B cell (primary cell): ENCODE measurements at regions not wholly inside any gene's neighbourhood (a gene's known extent, or its start where the extent isn't known, plus 50 kb on each side); places are given as distances from the start of the nearest gene placed in this dataset.

ENCODE experiments used
- ATAC-seq: fragments of 200-7000 bp; cut with Tn5 transposase; one replicate; pipeline ENCODE4 v1.10.0; 2021; ENCODE audit warnings: low read depth, mild to moderate bottlenecking, moderate number of reproducible peaks, moderate library complexity
- CTCF ChIA-PET: fragments of 350-600 bp; sonication (Branson Sonifier 250); formaldehyde crosslinking; loops from one replicate; lab custom pipeline; 2021; ENCODE audit warnings: antibody characterized with exemption, inconsistent platforms; lab: Charles Lee
- POLR2A ChIA-PET: fragments of 350-600 bp; sonication (Branson Sonifier 250); formaldehyde crosslinking; loops from one replicate; lab custom pipeline; 2021; ENCODE audit warnings: antibody characterized with exemption; lab: Charles Lee
- DNase-seq: peaks from one replicate; pipeline ENCODE4 v3.0.0; 2013
- H2AFZ ChIP-seq: 2 replicates; pipeline ENCODE4 v1.6.1; 2012; ENCODE audit warnings: mild to moderate bottlenecking, low read depth, low read length; ENCODE audit not compliant: insufficient read depth, poor library complexity, severe bottlenecking
- H3K27ac ChIP-seq, 2 donors: 1 replicate in 1 of 2; 2 replicates in 1 of 2; pipeline ENCODE4 v1.5.1; 2012 to 2013; ENCODE audit warnings: low read length in 2 of 2, mild to moderate bottlenecking in 2 of 2, moderate library complexity in 1 of 2
- H3K27me3 ChIP-seq, 4 experiments: fragments of 200-600 bp in 1 of 4; sonication (generic) in 1 of 4; replicated peaks in 1 of 4; 1 replicate in 2 of 4; 2 replicates in 2 of 4; pipeline versions ENCODE4 v1.6.1 to v1.7.0; 2013 to 2016; ENCODE audit warnings: low read length in 3 of 4, mild to moderate bottlenecking in 2 of 4, mixed read lengths in 1 of 4, moderate library complexity in 1 of 4; ENCODE audit not compliant: insufficient read depth in 4 of 4, control insufficient read depth in 3 of 4; ENCODE audit errors: control extremely low read depth in 1 of 4
- H3K36me3 ChIP-seq, 2 experiments: replicated peaks in 1 of 2; 1 replicate in 1 of 2; 2 replicates in 1 of 2; pipeline versions ENCODE4 v1.6.1 to v1.7.1; 2013; ENCODE audit warnings: low read length in 1 of 2; ENCODE audit not compliant: insufficient read depth in 2 of 2, control insufficient read depth in 1 of 2; ENCODE audit errors: control extremely low read depth in 1 of 2, extremely low read depth in 1 of 2
- H3K4me1 ChIP-seq, 2 donors: fragments of 200-600 bp in 1 of 2; sonication (generic) in 1 of 2; 1 replicate in 1 of 2; 2 replicates in 1 of 2; pipeline versions ENCODE4 v1.5.1 to v1.6.1; 2013 to 2017; ENCODE audit warnings: low read length in 2 of 2; ENCODE audit not compliant: control insufficient read depth in 2 of 2, insufficient read depth in 2 of 2
- H3K4me2 ChIP-seq: replicated peaks from 2 replicates; pipeline ENCODE3; 2012; ENCODE audit warnings: mild to moderate bottlenecking, low read depth, low read length; ENCODE audit not compliant: poor library complexity, severe bottlenecking
- H3K4me3 ChIP-seq, 5 experiments: fragments of 200-600 bp in 1 of 5; sonication (generic) in 1 of 5; 1 replicate in 3 of 5; 2 replicates in 2 of 5; pipeline versions ENCODE4 v1.5.1 to v1.7.0; 2011 to 2016; ENCODE audit warnings: low read length in 4 of 5, mild to moderate bottlenecking in 4 of 5, low read depth in 2 of 5, control low read depth in 1 of 5, moderate library complexity in 1 of 5; ENCODE audit not compliant: insufficient read depth in 1 of 5; ENCODE audit errors: control extremely low read depth in 1 of 5, extremely low read depth in 1 of 5
- H3K79me2 ChIP-seq: fragments of 200-600 bp; sonication (generic); one replicate; pipeline ENCODE4 v1.6.0; 2016; ENCODE audit warnings: low read length; ENCODE audit not compliant: control insufficient read depth, insufficient read depth
- H3K9ac ChIP-seq: fragments of 200-600 bp; sonication (generic); 2 replicates; pipeline ENCODE4 v1.6.1; 2017; ENCODE audit warnings: mild to moderate bottlenecking, low read length, moderate library complexity
- H3K9me3 ChIP-seq, 3 donors: one replicate each; pipeline versions ENCODE4 v1.6.1 to v1.7.1; 2013; ENCODE audit warnings: low read length in 2 of 3; ENCODE audit not compliant: control insufficient read depth in 2 of 3, insufficient read depth in 1 of 3; ENCODE audit errors: control extremely low read depth in 1 of 3
- H4K20me1 ChIP-seq: 2 replicates; pipeline ENCODE4 v1.6.0; 2012; ENCODE audit warnings: mild to moderate bottlenecking, low read length; ENCODE audit not compliant: insufficient read depth, control insufficient read depth, poor library complexity, severe bottlenecking
- H3K27ac Mint-ChIP-seq: one replicate; pipeline ENCODE4 v1.8.0; 2021; ENCODE audit warnings: mixed read lengths
- H3K27me3 Mint-ChIP-seq: one replicate; pipeline ENCODE4 v1.8.0; 2021; ENCODE audit warnings: mixed read lengths
- H3K4me1 Mint-ChIP-seq: one replicate; pipeline ENCODE4 v1.8.0; 2021; ENCODE audit warnings: mixed read lengths
- H3K4me3 Mint-ChIP-seq: one replicate; pipeline ENCODE4 v1.8.0; 2021; ENCODE audit warnings: mixed read lengths
- H3K9me3 Mint-ChIP-seq: one replicate; pipeline ENCODE4 v1.8.0; 2022; ENCODE audit warnings: mixed read lengths; ENCODE audit not compliant: insufficient read depth
- EZH2 ChIP-seq: IDR thresholded peaks from 2 replicates; pipeline ENCODE4 v1.6.1; 2012; ENCODE audit warnings: borderline replicate concordance, low read depth, mild to moderate bottlenecking, moderate library complexity, low read length; ENCODE audit not compliant: insufficient read depth, poor library complexity, severe bottlenecking
- WGBS: methylation state at CpG from one replicate; pipeline ENCODE4 v1.1.5; 2013; ENCODE audit warnings: missing lambda C conversion rate; ENCODE audit not compliant: insufficient coverage; 5-methylcytosine and 5-hydroxymethylcytosine counted together
- intact Hi-C: fragments of 100-400 bp; cut with micrococcal nuclease; formaldehyde crosslinking; loops from one replicate; pipeline ENCODE4 v1.10.0; 2022
- TF ChIP-seq, protein P1 (sequence below): fragments of 200-600 bp; IDR thresholded peaks from one replicate; pipeline ENCODE4 v1.8.0; 2022; ENCODE audit warnings: antibody characterized with exemption, mild to moderate bottlenecking

DNA sequence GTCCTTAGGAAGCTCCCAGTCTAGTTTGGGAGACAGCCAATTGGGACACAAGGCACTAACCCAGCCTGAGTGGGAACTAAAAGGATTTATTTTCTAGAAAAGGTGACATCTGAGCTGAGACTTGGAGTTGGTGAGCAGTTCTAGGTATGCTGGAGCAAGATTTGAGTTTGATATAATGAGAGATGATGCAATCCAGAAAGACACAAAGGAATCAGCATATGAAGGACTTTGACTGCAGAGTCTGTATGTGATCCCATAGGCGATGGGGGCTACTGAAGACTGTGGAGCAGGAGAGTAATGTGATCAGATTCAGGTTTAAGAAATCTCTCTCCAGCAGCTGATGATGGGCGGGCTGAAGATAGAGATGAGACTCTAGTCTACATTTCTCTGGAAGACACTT is 135.1 kb upstream of the MYCN start:
- Histone ChIP-seq H2AFZ (no peak overlapping the region), H3K9ac (no peak overlapping the region), H3K79me2 (no peaks in the 10 kb centered on the region), H3K4me2 (no peak overlapping the region), H3K36me3 (no peaks in the 10 kb centered on the region), H3K27me3 (no peaks in the 10 kb centered on the region), H3K4me1 (no peaks in the 10 kb centered on the region), H3K4me3 (no peak overlapping the region), H3K9me3 (no peaks in the 10 kb centered on the region), H3K27ac (no peak overlapping the region), H4K20me1 (no peaks in the 10 kb centered on the region)
- Mint-ChIP-seq H3K27ac (no peak overlapping the region), H3K4me3 (no peak overlapping the region), H3K4me1 (no peaks in the 10 kb centered on the region), H3K9me3 (no peaks in the 10 kb centered on the region), H3K27me3 (peaks cover 2% of the 10 kb centered on the region)
- TF ChIP-seq EZH2 = no peak
- TF ChIP-seq, protein P1, sequence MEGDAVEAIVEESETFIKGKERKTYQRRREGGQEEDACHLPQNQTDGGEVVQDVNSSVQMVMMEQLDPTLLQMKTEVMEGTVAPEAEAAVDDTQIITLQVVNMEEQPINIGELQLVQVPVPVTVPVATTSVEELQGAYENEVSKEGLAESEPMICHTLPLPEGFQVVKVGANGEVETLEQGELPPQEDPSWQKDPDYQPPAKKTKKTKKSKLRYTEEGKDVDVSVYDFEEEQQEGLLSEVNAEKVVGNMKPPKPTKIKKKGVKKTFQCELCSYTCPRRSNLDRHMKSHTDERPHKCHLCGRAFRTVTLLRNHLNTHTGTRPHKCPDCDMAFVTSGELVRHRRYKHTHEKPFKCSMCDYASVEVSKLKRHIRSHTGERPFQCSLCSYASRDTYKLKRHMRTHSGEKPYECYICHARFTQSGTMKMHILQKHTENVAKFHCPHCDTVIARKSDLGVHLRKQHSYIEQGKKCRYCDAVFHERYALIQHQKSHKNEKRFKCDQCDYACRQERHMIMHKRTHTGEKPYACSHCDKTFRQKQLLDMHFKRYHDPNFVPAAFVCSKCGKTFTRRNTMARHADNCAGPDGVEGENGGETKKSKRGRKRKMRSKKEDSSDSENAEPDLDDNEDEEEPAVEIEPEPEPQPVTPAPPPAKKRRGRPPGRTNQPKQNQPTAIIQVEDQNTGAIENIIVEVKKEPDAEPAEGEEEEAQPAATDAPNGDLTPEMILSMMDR = no peak
- no peak for ATAC-seq
- POLR2A ChIA-PET = no interaction called here
- intact Hi-C loops = no loop called here
- 85% methylated on average over 2 of the region's 2 CpGs for WGBS
- CTCF ChIA-PET = no interaction called here
- no peak for DNase-seq

DNA sequence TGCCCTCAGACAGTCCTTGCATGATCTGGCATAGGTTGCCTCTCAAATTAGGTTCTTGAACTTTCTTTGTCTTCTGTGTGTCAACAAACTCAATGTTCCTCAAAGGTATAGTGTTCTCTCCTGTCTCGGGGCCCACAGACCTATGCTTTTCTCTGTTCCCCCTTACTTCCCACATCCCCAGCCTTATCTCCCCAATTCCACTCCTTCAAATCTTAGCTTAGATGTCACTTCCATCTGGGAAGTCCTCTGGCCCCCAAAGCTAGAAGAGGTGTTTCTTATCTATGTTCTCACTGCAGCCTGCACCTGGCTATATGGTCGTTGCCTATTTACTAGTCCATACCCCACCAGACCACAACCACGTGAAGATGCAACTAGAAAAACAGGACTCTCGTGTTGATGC is 134.6 kb upstream of the MYCN start:
- no peaks in the 10 kb centered on the region for H3K9me3 Mint-ChIP-seq
- intact Hi-C loops = no loop called here
- DNase-seq (no peak), ATAC-seq (no peak)
- no peaks in the 10 kb centered on the region for H3K4me1 Mint-ChIP-seq
- TF ChIP-seq EZH2 = no peak
- TF ChIP-seq, protein P1 = no peak
- Histone ChIP-seq H3K27me3 (no peaks in the 10 kb centered on the region), H3K36me3 (no peaks in the 10 kb centered on the region), H3K4me2 (no peak overlapping the region), H4K20me1 (no peaks in the 10 kb centered on the region), H3K79me2 (no peaks in the 10 kb centered on the region), H3K4me1 (no peaks in the 10 kb centered on the region), H3K9ac (no peak overlapping the region), H3K27ac (no peak overlapping the region), H3K4me3 (no peak overlapping the region), H3K9me3 (no peaks in the 10 kb centered on the region), H2AFZ (no peak overlapping the region)
- ChIA-PET POLR2A (no interaction called here), CTCF (no interaction called here)
- H3K27me3 Mint-ChIP-seq = peaks cover 2% of the 10 kb centered on the region
- H3K4me3 Mint-ChIP-seq = no peak overlapping the region
- 82% methylated on average over 3 of the region's 4 CpGs for WGBS
- H3K27ac Mint-ChIP-seq = no peak overlapping the region
